HCT116 (cell line): ENCODE measurements at regions not wholly inside any gene's neighbourhood (a gene's known extent, or its start where the extent isn't known, plus 50 kb on each side); places are given as distances from the start of the nearest gene placed in this dataset.

Experiments
- ATAC-seq: fragments of 200-7000 bp; cut with Tn5 transposase; 2 replicates; pipeline ENCODE4 v1.9.1; 2020; ENCODE audit warnings: mild to moderate bottlenecking, moderate library complexity
- BruUV-seq: library from RNA; stranded (reverse); fragments of 400-500 nt; replicated peaks from 2 replicates; lab custom pipeline; 2021; lab: Mats Ljungman, UMichigan
- CTCF ChIA-PET: fragments of 300-600 bp; sonication (Branson Sonifier 250); formaldehyde crosslinking; loops from one replicate; lab custom pipeline; 2021; ENCODE audit warnings: antibody characterized with exemption; lab: Charles Lee
- POLR2A ChIA-PET: fragments of 300-600, 350-600 bp; sonication (Branson Sonifier 250); formaldehyde crosslinking; loops from one replicate; lab custom pipeline; 2021; ENCODE audit warnings: antibody characterized with exemption; lab: Charles Lee
- RAD21 ChIA-PET, 2 experiments: fragments of 300-600 bp; sonication (Branson Sonifier 250); formaldehyde crosslinking; loops; one replicate each; lab custom pipeline; 2023; ENCODE audit warnings: low total read pairs in 2 of 2; ENCODE audit not compliant: uncharacterized antibody in 2 of 2, unreplicated experiment in 2 of 2, low non-redundant PET in 1 of 2; lab: Charles Lee
- DNase-seq: peaks from one replicate; pipeline ENCODE4 v3.0.0-alpha.2; 2010; ENCODE audit warnings: low read depth, low spot score
- H2AFZ ChIP-seq: fragments of 200-600 bp; shearing (Covaris generic), sonication (generic); 2 replicates; pipeline ENCODE4 v1.6.1; 2017; ENCODE audit warnings: low read depth, mixed run types, mixed read lengths, antibody characterized with exemption, low read length; ENCODE audit not compliant: poor library complexity, severe bottlenecking
- H3K27ac ChIP-seq: 2 replicates; pipeline ENCODE4 v1.5.1; 2012; ENCODE audit warnings: low read depth, low read length
- H3K27me3 ChIP-seq: fragments of 200-600 bp; sonication (generic); 2 replicates; pipeline ENCODE4 v1.6.1; 2016; ENCODE audit warnings: mixed run types, low read length, mixed read lengths; ENCODE audit not compliant: insufficient read depth
- H3K36me3 ChIP-seq, 2 experiments: fragments of 200-500 bp in 1 of 2; fragments of 200-600 bp in 1 of 2; sonication (Bioruptor generic) in 1 of 2; sonication (generic) in 1 of 2; 2 replicates each; pipeline versions ENCODE4 v1.5.1 to v1.6.1; 2014 to 2016; ENCODE audit warnings: low read length in 2 of 2, inconsistent platforms in 1 of 2, mixed read lengths in 1 of 2, mixed run types in 1 of 2; ENCODE audit not compliant: insufficient read depth in 2 of 2, control insufficient read depth in 1 of 2
- H3K4me1 ChIP-seq, 2 experiments: fragments of 200-600 bp in 1 of 2; sonication (generic) in 1 of 2; 2 replicates each; pipeline versions ENCODE4 v1.5.1 to v1.6.1; 2012 to 2017; ENCODE audit warnings: low read length in 2 of 2, inconsistent platforms in 1 of 2, mild to moderate bottlenecking in 1 of 2, mixed read lengths in 1 of 2, mixed run types in 1 of 2, moderate library complexity in 1 of 2; ENCODE audit not compliant: insufficient read depth in 2 of 2, control insufficient read depth in 1 of 2
- H3K4me2 ChIP-seq: fragments of 200-600 bp; sonication (generic); 2 replicates; pipeline ENCODE4 v1.6.1; 2017; ENCODE audit warnings: mixed run types, low read length, mixed read lengths
- H3K4me3 ChIP-seq, 2 experiments: fragments of 200-600 bp in 1 of 2; sonication (generic) in 1 of 2; replicated peaks in 1 of 2; 2 replicates each; pipeline ENCODE4 v1.5.1; 2011 to 2016; ENCODE audit warnings: low read length in 2 of 2, control low read depth in 1 of 2, low read depth in 1 of 2, mild to moderate bottlenecking in 1 of 2, mixed read lengths in 1 of 2, mixed run types in 1 of 2
- H3K79me2 ChIP-seq: fragments of 200-600 bp; sonication (generic); 2 replicates; pipeline ENCODE4 v1.6.1; 2017; ENCODE audit warnings: mild to moderate bottlenecking, mixed run types, low read length, moderate library complexity, mixed read lengths; ENCODE audit not compliant: insufficient read depth
- H3K9ac ChIP-seq: fragments of 200-600 bp; sonication (generic); 2 replicates; pipeline ENCODE4 v1.6.1; 2016; ENCODE audit warnings: low read length, mixed read lengths
- H3K9me2 ChIP-seq: fragments of 200-600 bp; sonication (generic), shearing (Covaris generic); 2 replicates; pipeline ENCODE4 v1.6.1; 2017; ENCODE audit warnings: mixed run types, mild to moderate bottlenecking, moderate library complexity; ENCODE audit not compliant: insufficient read depth
- H3K9me3 ChIP-seq, 2 experiments: fragments of 200-500 bp in 1 of 2; fragments of 200-600 bp in 1 of 2; sonication (Bioruptor generic) in 1 of 2; sonication (generic) in 1 of 2; 2 replicates each; pipeline ENCODE4 v1.6.1; 2014 to 2017; ENCODE audit warnings: low read length in 2 of 2, mixed read lengths in 2 of 2, inconsistent platforms in 1 of 2, low read depth in 1 of 2, mild to moderate bottlenecking in 1 of 2, mixed run types in 1 of 2, moderate library complexity in 1 of 2; ENCODE audit not compliant: control insufficient read depth in 1 of 2, insufficient read depth in 1 of 2
- H4K20me1 ChIP-seq: fragments of 200-600 bp; sonication (generic), shearing (Covaris generic); 2 replicates; pipeline ENCODE4 v1.6.1; 2017; ENCODE audit warnings: mixed run types, mild to moderate bottlenecking, moderate library complexity; ENCODE audit not compliant: insufficient read depth
- CBX3 ChIP-seq: IDR thresholded peaks from 2 replicates; pipeline ENCODE4 v1.6.1; 2012; ENCODE audit warnings: low read depth
- CEBPB ChIP-seq: IDR thresholded peaks from 2 replicates; pipeline ENCODE4 v1.6.1; 2012; ENCODE audit warnings: low read depth
- EGR1 ChIP-seq: IDR thresholded peaks from 2 replicates; pipeline ENCODE4 v1.6.1; 2012; ENCODE audit warnings: low read depth
- FOSL1 ChIP-seq: IDR thresholded peaks from 2 replicates; pipeline ENCODE4 v1.6.1; 2012; ENCODE audit warnings: low read depth
- JUND ChIP-seq: IDR thresholded peaks from 2 replicates; pipeline ENCODE4 v1.6.1; 2012
- POLR2A ChIP-seq: IDR thresholded peaks from 2 replicates; pipeline ENCODE4 v1.7.0; 2011; ENCODE audit warnings: borderline replicate concordance; ENCODE audit not compliant: insufficient read depth, insufficient read length; ENCODE audit errors: extremely low read depth
- POLR2AphosphoS5 ChIP-seq: IDR thresholded peaks from 2 replicates; pipeline ENCODE4 v1.6.1; 2011; ENCODE audit warnings: mild to moderate bottlenecking, low read depth, low read length, moderate library complexity
- RAD21 ChIP-seq: IDR thresholded peaks from 2 replicates; pipeline ENCODE4 v1.6.1; 2012; ENCODE audit warnings: low read depth, mild to moderate bottlenecking
- REST ChIP-seq: IDR thresholded peaks from 2 replicates; pipeline ENCODE4 v1.6.1; 2012; ENCODE audit warnings: low read depth
- SIN3A ChIP-seq: IDR thresholded peaks from 2 replicates; pipeline ENCODE4 v1.6.1; 2012; ENCODE audit warnings: low read depth
- SRF ChIP-seq: IDR thresholded peaks from 2 replicates; pipeline ENCODE4 v1.6.1; 2012; ENCODE audit warnings: low read depth
- ZFX ChIP-seq: fragments of 450-650 bp; IDR thresholded peaks from 2 replicates; pipeline ENCODE4 v1.6.1; 2017
- ZNF274 ChIP-seq: fragments of 200-500 bp; sonication (Bioruptor generic); IDR thresholded peaks from 2 replicates; pipeline ENCODE4 v1.6.1; 2014; ENCODE audit warnings: mild to moderate bottlenecking, low read depth, low read length, inconsistent platforms
- intact Hi-C: fragments of 100-400 bp; cut with micrococcal nuclease; formaldehyde crosslinking; loops from 2 replicates; pipeline ENCODE4 v1.10.0; 2022

- CTCF ChIA-PET, result no interaction called here
- Histone ChIP-seq H2AFZ (no peak overlapping the region), H3K27me3 (no peaks in the 10 kb centered on the region), H3K79me2 (no peaks in the 10 kb centered on the region), H3K4me1 (peaks cover 6 to 14% of the 10 kb centered on the region in 2 experiments), H3K9ac (no peak overlapping the region), H4K20me1 (no peaks in the 10 kb centered on the region), H3K9me3 (no peaks in the 10 kb centered on the region), H3K27ac (no peak overlapping the region), H3K36me3 (no peaks in the 10 kb centered on the region), H3K9me2 (no peaks in the 10 kb centered on the region), H3K4me3 (no peak overlapping the region), H3K4me2 (no peak overlapping the region)
- no peak for DNase-seq
- POLR2A ChIA-PET, result no interaction called here
- TF ChIP-seq EGR1 (no peak), REST (no peak), CBX3 (no peak), SRF (no peak), CEBPB (no peak), ZNF274 (no peak), SIN3A (no peak), FOSL1 (no peak), ZFX (no peak), POLR2A (no peak), POLR2AphosphoS5 (no peak), RAD21 (no peak), JUND (no peak)
- ATAC-seq, result no peak
- intact Hi-C loops, result no loop called here
- RAD21 ChIA-PET, result no interaction called here
- BruUV-seq, result no TSS peak
Measured at GRCh38 chr20:53810661-53811355, 217.2 kb upstream of the ZNF217 start.
